ENCODE measurements at regions not wholly inside any gene's neighbourhood (a gene's known extent, or its start where the extent isn't known, plus 50 kb on each side); places are given as distances from the start of the nearest gene placed in this dataset.
"Not testable (repeated sequence)": the region's sequence is repeated elsewhere in the genome, so short reads cannot be mapped to it uniquely, and the experiment has no call there.

- H3K4me3 ChIP-seq, result no peak overlapping the region
- H3K9me3 ChIP-seq, result no peaks in the 10 kb centered on the region
- no peaks in the 10 kb centered on the region for H3K4me1 ChIP-seq
- DNase-seq (no peak), ATAC-seq (no peak)
- intact Hi-C loops (cut with DNase I), result no loop called here
- no peaks in the 10 kb centered on the region for H3K36me3 ChIP-seq
- no peaks in the 10 kb centered on the region for H3K27me3 ChIP-seq (ENCODE audit: low read depth)
- no peak for TF ChIP-seq CTCF (IDR thresholded peaks at IDR 0.05)
- H3K27ac ChIP-seq, result no peak overlapping the region
These were observed 158.5 kb downstream of the MID1IP1 start for GRCh38 chrX:38959736-38960135.

DNA sequence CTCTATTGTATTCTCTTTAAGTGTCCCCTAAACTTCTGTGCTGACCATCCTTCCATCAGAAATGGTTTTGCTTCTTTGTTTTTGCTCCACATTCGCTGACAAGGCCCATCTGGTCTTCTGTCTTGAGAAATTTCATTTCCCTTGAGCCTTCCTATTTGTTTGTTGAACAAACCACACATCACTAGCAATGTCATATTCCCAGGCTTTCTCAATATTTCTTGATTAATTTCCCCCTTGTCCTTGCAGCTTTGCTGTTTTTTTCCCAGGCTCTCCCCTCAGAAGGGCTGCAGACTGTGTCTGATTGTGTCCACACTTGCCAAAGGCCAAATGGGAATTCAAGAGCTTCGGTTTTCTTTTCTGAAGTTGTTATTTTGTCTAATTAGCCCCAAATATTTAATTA is 158.9 kb downstream of the MID1IP1 start:
- no peak for TF ChIP-seq CTCF (IDR thresholded peaks at IDR 0.05)
- Histone ChIP-seq H3K27me3 (ENCODE audit: low read depth) (no peaks in the 10 kb centered on the region), H3K4me1 (no peaks in the 10 kb centered on the region), H3K27ac (no peak overlapping the region), H3K36me3 (no peaks in the 10 kb centered on the region), H3K4me3 (no peak overlapping the region), H3K9me3 (no peaks in the 10 kb centered on the region)
- intact Hi-C loops (cut with DNase I), result no loop called here
- ATAC-seq (no peak), DNase-seq (no peak)

- TF ChIP-seq CTCF (IDR thresholded peaks at IDR 0.05), result no peak
- Histone ChIP-seq H3K36me3 (no peaks in the 10 kb centered on the region), H3K4me3 (no peak overlapping the region), H3K4me1 (no peaks in the 10 kb centered on the region), H3K27me3 (ENCODE audit: low read depth) (no peaks in the 10 kb centered on the region), H3K9me3 (no peaks in the 10 kb centered on the region), H3K27ac (no peak overlapping the region)
- ATAC-seq (no peak), DNase-seq (no peak)
- intact Hi-C loops (cut with DNase I), result no loop called here
These were observed 160.7 kb downstream of the MID1IP1 start for GRCh38 chrX:38961936-38962335.

- intact Hi-C loops (cut with DNase I); H3K27me3 ChIP-seq (ENCODE audit: low read depth); ATAC-seq; H3K4me1 ChIP-seq; H3K36me3 ChIP-seq; H3K27ac ChIP-seq; DNase-seq; H3K9me3 ChIP-seq; H3K4me3 ChIP-seq: not testable (repeated sequence)
These were observed 162.0 kb downstream of the MID1IP1 start for GRCh38 chrX:38963244-38963643.

DNA sequence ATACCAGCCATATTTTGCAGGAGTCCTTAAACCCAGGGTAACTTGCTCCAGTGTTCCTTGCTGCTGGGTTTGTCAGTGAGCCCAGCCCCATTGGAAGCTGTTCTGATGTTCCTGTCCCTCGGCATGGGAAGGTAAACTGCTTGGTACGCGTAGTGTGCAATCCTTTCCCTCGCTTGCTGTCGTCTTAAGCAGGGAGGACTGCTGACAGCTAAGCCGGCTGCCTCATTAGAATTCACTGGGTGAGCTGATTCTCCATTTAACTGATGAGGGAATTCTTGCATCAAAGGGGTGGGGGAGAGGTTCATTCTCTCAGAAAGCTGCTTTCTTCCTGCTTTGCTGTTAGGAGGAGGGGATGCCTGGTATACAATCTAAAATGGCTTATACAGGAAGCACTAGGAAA is 164.6 kb downstream of the MID1IP1 start:
- Histone ChIP-seq H3K27me3 (ENCODE audit: low read depth) (no peaks in the 10 kb centered on the region), H3K36me3 (no peaks in the 10 kb centered on the region), H3K27ac (no peak overlapping the region), H3K4me3 (no peak overlapping the region), H3K4me1 (peaks cover 5% of the 10 kb centered on the region), H3K9me3 (no peaks in the 10 kb centered on the region)
- ATAC-seq (no peak), DNase-seq (no peak)
- no peak for TF ChIP-seq CTCF (IDR thresholded peaks at IDR 0.05)
- intact Hi-C loops (cut with DNase I), result no loop called here

DNA sequence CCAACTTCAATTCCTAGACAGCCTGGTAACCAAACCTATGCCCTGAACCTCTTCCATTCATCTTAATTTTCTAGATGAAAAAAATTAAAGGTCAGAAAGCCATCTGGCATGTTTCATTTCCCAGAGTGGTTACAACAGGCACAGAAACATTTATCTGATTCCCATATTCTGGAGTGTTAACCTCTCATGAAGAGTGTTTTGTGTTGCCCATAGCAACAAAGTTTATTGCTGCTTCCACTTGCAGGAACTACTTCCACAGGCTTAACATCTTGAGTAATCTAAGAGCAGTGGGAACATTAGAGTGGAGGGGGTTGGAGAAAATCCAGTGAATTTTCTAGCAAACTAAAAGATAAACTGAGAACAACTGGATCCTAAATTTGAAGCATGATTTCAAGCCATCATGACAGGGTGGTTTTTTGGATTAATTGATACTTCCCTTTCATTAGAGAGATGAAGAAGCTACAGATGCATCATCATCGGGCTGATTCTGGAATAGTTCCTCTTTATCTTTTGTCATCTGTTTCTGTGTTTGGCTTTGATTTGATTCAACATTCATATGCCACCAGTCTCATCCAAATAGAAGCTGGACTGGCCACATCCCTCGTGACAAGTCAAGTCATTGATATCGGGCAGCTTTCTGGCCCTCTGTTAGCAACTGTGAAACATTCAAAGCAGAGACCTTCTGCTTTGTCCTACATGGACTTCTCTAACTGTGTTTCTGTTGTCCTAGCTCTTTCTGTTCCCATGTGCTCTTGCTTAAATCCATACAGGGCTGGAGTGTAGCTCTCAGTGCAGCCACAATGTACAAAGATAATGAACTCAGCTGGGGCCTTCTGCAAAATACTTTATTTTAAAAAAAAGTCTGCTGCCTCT is 167.3 kb downstream of the MID1IP1 start:
- Histone ChIP-seq H3K4me3 (no peak overlapping the region), H3K9me3 (no peaks in the 10 kb centered on the region), H3K27ac (no peak overlapping the region), H3K27me3 (ENCODE audit: low read depth) (no peaks in the 10 kb centered on the region), H3K4me1 (peaks cover 5% of the 10 kb centered on the region), H3K36me3 (no peaks in the 10 kb centered on the region)
- no peak for DNase-seq
- ATAC-seq, result peak; percentile 61 to 89
- intact Hi-C loops (cut with DNase I), result no loop called here
- no peak for TF ChIP-seq CTCF (IDR thresholded peaks at IDR 0.05)

Data from lower lobe of right lung (tissue), 2 donors.